ENCODE measurements at regions not wholly inside any gene's neighbourhood (a gene's known extent, or its start where the extent isn't known, plus 50 kb on each side); places are given as distances from the start of the nearest gene placed in this dataset.

GRCh38 chr5:8675182-8675581, 806.2 kb downstream of the MTRR start:
- no peak for FAIRE-seq

- no peak for FAIRE-seq
Observed at GRCh38 chr5:8676695-8677094, 807.7 kb downstream of the MTRR start.

- no peak for FAIRE-seq
Observed at GRCh38 chr5:8682381-8682780, 813.4 kb downstream of the MTRR start.

- no peak for FAIRE-seq
Observed at GRCh38 chr5:8683496-8683895, 814.5 kb downstream of the MTRR start.

GRCh38 chr5:8685704-8686103, 816.8 kb downstream of the MTRR start:
- FAIRE-seq = no peak

GRCh38 chr5:8686707-8687106, 817.8 kb downstream of the MTRR start:
- no peak for FAIRE-seq

- FAIRE-seq = no peak
Observed at GRCh38 chr5:8689773-8690172, 820.8 kb downstream of the MTRR start.

GRCh38 chr5:8691221-8691620, 822.3 kb downstream of the MTRR start:
- FAIRE-seq = no peak

- no peak for FAIRE-seq
Observed at GRCh38 chr5:8693341-8693844, 824.4 kb downstream of the MTRR start.

- no peak for FAIRE-seq
Observed at GRCh38 chr5:8694545-8694944, 825.6 kb downstream of the MTRR start.

GRCh38 chr5:8695902-8696845, 827.2 kb downstream of the MTRR start:
- no peak for FAIRE-seq

- no peak for FAIRE-seq
Observed at GRCh38 chr5:8700222-8700621, 831.3 kb downstream of the MTRR start.

- no peak for FAIRE-seq
Observed at GRCh38 chr5:8700671-8701070, 831.7 kb downstream of the MTRR start.

GRCh38 chr5:8701251-8701650, 832.3 kb downstream of the MTRR start:
- FAIRE-seq = no peak

- FAIRE-seq = no peak
Observed at GRCh38 chr5:8710426-8710930, 835.4 kb downstream of the SEMA5A start.

- no peak for FAIRE-seq
Observed at GRCh38 chr5:8714198-8714597, 831.7 kb downstream of the SEMA5A start.

- no peak for FAIRE-seq
Observed at GRCh38 chr5:8714861-8715260, 831.0 kb downstream of the SEMA5A start.

GRCh38 chr5:8719796-8720195, 826.1 kb downstream of the SEMA5A start:
- no peak for FAIRE-seq

GRCh38 chr5:8720506-8720905, 825.4 kb downstream of the SEMA5A start:
- FAIRE-seq = no peak

- FAIRE-seq = no peak
Observed at GRCh38 chr5:8721536-8721935, 824.3 kb downstream of the SEMA5A start.

- FAIRE-seq = no peak
Observed at GRCh38 chr5:8726383-8727036, 819.4 kb downstream of the SEMA5A start.

GRCh38 chr5:8727396-8727795, 818.5 kb downstream of the SEMA5A start:
- FAIRE-seq = no peak

GRCh38 chr5:8729437-8729836, 816.4 kb downstream of the SEMA5A start:
- FAIRE-seq = no peak

- no peak for FAIRE-seq
Observed at GRCh38 chr5:8730194-8730593, 815.7 kb downstream of the SEMA5A start.

Measured in colon (tissue), 2 donors.